ENCODE measurements at regions not wholly inside any gene's neighbourhood (a gene's known extent, or its start where the extent isn't known, plus 50 kb on each side); places are given as distances from the start of the nearest gene placed in this dataset.

DNA sequence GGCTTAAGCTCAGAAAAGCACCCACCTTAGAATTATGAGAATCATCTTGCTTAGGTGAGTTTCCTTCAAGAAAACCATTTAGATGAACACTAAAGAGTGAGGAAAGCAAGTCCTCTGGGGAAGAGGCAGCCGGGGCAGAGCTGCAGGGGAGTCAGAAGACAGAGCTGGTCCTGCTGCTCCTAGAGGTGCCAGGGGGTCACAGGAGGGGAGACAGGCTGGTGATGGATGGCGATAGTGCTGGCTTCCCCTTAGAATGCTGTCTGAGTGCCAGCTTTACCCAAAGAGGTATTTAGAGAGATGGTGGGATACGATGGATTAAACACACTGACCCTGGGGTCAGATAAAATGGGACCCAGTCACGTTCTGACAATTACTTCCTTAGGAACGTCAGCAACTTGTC, 269.4 kb downstream of the TDRD15 start:
- TF ChIP-seq, protein P1, sequence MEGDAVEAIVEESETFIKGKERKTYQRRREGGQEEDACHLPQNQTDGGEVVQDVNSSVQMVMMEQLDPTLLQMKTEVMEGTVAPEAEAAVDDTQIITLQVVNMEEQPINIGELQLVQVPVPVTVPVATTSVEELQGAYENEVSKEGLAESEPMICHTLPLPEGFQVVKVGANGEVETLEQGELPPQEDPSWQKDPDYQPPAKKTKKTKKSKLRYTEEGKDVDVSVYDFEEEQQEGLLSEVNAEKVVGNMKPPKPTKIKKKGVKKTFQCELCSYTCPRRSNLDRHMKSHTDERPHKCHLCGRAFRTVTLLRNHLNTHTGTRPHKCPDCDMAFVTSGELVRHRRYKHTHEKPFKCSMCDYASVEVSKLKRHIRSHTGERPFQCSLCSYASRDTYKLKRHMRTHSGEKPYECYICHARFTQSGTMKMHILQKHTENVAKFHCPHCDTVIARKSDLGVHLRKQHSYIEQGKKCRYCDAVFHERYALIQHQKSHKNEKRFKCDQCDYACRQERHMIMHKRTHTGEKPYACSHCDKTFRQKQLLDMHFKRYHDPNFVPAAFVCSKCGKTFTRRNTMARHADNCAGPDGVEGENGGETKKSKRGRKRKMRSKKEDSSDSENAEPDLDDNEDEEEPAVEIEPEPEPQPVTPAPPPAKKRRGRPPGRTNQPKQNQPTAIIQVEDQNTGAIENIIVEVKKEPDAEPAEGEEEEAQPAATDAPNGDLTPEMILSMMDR (IDR thresholded peaks at IDR 0.05), result no peak
- no peak for TF ChIP-seq EZH2 (IDR thresholded peaks at IDR 0.05)
- no peak for TF ChIP-seq EZH2phosphoT487 (IDR thresholded peaks at IDR 0.05)
